NOMO-1 treated with DMSO at 0.1 percent for 48 hours (cell line): ENCODE measurements at regions not wholly inside any gene's neighbourhood (a gene's known extent, or its start where the extent isn't known, plus 50 kb on each side); places are given as distances from the start of the nearest gene placed in this dataset.

Experiments used
- DNase-seq: peaks from one replicate; lab custom pipeline; 2025; ENCODE audit not compliant: unreplicated experiment; lab: John Stamatoyannopoulos, UW

- DNase-seq: no peak
Measured at GRCh38 chrX:36436361-36436760, 516.8 kb downstream of the CFAP47 start.

GRCh38 chrX:36443007-36443406 is 523.5 kb downstream of the CFAP47 start:
- no peak for DNase-seq

DNA sequence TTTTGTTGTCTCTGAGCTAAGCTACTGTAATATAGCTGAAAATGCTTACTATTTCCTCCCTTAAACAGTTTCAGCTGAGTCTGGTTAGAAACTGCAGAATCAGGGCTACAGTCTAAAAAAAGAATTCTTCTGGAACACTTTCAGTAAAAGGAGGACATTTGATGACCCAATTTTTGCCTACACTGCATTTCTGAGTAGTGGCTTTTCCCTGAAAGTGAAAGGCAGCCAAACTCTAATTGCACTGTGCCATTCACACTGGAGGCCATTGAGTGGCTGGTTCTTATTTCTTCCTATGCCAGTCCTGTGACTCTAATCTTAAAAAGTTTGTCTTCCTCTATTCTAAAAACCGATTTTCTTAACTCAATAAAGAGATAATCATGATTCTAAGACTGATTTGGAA is 526.0 kb downstream of the CFAP47 start:
- no peak for DNase-seq

GRCh38 chrX:36462142-36462541 is 542.6 kb downstream of the CFAP47 start:
- DNase-seq: no peak

- DNase-seq: no peak
Measured at GRCh38 chrX:36480441-36480990, 527.6 kb upstream of the FAM47C start.

- no peak for DNase-seq
Measured at GRCh38 chrX:36501169-36501702, 506.9 kb upstream of the FAM47C start.

DNA sequence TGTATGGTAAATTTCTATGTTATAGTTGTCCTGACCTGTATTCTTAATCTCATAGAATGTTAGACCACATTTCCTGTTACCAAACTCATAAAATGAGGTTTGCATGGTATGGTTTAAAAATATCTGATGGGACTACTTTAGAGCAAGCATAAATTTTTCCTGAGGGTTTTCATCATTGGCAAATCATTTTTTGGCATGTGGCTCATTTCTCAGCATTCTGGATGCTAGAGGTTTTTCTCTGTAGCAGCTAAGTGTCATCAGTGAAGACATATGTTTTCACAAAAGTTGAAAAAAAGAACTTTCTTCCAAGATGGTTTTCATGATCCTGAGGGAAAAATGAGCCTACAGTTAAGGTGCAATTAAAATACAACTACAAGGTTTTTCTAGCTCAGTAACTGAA is 503.5 kb upstream of the FAM47C start:
- DNase-seq: no peak

- no peak for DNase-seq
Measured at GRCh38 chrX:36508042-36508441, 500.1 kb upstream of the FAM47C start.

DNA sequence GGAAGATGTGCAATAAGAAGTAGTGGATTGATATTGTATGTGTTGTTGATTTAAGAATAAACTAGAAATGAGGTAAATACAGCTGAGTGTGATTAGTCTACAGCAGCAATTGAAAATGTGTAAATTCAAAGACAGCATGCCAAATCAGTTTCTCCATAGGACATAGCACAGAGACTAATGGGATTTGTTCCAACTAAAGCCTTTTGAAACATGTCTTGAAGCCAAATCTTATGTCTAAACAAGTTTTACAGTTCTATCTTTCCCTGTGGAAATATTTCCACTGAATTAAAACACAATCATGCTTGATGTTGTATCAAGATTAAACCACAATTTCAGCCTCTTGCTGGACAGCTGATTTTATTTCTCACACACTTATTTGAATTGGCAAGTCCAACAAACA is 497.4 kb upstream of the FAM47C start:
- no peak for DNase-seq

- DNase-seq: no peak
Measured at GRCh38 chrX:36528661-36529060, 479.5 kb upstream of the FAM47C start.

DNA sequence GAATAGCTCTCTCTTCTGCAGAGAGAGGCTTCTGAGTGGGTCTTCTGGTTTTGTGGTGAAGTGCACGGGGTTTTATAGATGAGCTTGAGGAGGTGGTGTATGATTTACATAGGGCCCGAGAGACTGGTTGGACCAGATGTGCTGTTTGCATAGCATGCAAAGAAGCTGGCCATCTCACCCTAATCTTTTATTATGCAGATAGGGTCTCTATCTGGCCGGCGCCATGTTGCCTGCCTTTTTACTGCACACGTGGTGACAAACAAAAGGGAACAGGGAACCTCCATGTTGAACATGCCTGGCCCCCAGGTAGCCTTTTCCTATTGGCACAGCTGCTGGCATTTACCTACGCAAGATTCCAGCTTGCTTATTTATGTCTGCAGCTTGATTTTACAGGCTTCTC is 473.3 kb upstream of the FAM47C start:
- no peak for DNase-seq

DNA sequence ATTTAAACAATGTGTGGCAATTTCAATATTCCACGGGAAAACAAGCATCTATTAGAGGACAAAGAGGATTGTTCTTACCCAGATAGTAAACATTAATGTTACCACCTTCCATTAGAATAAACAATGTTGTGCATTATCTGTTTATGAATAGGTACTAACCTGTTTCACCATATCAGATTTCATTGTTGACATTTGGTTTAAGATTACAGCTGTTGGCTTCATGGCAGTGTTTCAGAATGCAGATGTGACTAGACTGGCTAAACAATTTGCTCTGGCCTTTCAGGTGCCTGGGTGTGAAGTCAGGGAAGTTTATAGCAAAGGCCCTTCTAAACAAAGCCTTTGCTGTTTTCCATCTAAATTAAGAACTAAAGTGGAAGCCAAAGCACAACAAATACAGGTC is 464.7 kb upstream of the FAM47C start:
- no peak for DNase-seq

DNA sequence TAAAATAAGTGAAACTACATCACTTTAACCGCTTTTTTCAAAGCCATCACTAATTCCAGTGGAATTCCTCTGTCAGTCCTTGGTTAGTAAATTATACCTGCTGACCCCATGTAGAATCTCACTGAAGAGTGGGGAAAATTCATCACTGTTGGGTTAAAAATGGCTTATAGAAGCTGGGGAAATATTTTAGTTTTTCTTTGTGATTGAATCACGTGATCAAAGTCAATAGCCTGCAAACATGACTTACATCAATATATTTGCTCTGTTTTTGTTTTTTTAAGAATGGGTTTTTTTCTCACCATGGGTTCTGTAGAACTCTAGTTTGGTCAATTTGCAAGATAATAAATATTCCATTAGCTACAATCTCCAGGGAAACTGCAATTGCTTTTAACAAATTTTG is 445.2 kb upstream of the FAM47C start:
- DNase-seq: no peak

DNA sequence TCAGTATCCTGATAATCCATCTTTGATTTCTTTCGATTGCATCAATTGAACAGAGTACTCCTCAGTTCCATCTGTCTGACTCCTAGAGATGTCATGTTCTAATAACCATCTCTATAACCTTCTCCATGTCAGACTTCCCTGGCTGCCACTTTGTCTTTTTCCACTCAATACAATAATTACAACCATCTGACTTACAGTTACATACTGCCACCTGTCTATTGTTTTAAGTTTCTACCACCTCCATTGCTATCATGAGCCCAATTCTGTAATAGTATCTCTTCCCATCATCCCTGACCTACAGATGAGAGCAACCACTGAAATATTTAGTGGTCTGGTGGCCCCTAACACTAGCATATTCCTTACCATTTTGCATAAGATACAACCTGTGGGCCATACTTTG is 439.2 kb upstream of the FAM47C start:
- DNase-seq: no peak

GRCh38 chrX:36573720-36574119 is 434.4 kb upstream of the FAM47C start:
- DNase-seq: no peak

DNA sequence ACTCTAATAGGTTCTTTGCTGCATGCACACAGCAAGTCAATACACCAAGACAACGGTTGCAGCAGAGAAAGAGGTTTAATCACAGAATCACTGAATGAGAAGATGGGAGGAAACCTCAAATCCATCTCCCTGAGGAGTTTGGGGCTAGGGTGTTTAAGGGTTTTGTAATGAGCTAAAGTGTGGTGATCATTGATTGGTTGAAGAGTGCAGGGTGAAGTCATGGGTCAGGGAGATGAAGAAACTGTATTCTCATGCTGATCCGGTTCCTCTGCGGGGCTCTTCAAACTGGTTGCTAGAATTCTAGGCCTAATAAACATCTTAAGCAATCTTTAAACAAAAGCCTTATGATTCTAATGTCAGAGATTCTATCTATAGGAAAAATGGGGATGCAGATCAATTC is 432.5 kb upstream of the FAM47C start:
- no peak for DNase-seq

DNA sequence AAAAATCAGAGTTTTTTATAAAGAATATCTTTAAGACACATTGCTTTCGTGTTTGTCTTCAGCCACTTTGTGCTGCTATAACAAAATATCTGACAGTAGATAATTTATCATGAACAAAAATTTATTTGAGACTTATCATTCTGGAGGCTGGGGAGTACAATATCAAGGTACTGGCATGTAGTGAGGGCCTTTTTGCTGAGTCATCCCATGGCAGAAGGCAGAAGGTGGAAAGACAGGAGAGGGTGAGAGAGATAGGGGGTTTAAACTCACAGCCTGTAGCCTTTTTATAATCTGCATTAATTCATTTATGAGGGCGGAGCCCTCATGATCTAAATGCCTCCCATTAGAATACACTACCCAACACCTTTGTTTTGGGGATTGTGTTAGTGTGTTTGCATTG is 431.2 kb upstream of the FAM47C start:
- no peak for DNase-seq

GRCh38 chrX:36581030-36581429 is 427.1 kb upstream of the FAM47C start:
- DNase-seq: no peak

DNA sequence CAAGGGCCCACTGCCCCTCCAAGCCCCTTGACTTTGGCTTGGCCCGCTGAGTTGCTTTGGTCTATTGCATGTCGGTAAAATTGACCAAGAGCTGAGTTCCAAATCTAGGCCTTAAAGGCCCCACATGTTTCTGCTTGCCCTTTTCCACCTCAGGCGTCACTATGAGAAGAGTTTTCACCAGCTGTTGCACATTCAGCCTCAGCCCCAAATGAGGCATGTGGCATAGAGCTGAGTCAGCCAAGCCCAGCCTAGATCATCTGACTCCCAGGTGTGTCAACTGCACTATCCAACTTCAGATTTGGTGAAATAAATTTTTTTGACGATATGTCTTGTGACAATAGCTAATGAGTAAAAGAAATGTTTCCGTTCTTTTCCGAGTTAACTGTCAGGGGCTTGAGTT is 424.5 kb upstream of the FAM47C start:
- no peak for DNase-seq

GRCh38 chrX:36609616-36610585 is 398.3 kb upstream of the FAM47C start:
- DNase-seq: peak; percentile 43

- DNase-seq: no peak
Measured at GRCh38 chrX:36626898-36627297, 381.3 kb upstream of the FAM47C start.

DNA sequence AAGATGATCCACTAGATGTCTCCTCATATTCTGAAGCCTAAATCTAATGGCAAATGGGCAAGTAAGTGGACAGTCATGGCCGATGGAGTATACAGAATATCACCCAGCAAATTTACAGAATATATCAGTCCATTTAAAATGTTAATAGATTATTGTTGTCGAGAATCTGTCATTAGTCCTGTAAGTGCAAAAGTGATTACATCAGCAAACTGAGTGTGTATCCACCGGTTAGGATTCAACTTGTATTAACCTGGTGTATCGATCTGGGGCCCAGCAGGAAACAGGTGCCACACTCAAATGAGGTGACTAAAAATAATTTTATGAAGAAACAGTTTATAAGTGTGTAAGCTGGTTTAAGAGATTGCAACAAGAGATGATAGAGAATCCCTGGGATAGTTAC is 367.9 kb upstream of the FAM47C start:
- no peak for DNase-seq
